GM12864 (cell line): ENCODE measurements at regions not wholly inside any gene's neighbourhood (a gene's known extent, or its start where the extent isn't known, plus 50 kb on each side); places are given as distances from the start of the nearest gene placed in this dataset.

ENCODE experiments used
- DNase-seq: peaks from one replicate; pipeline ENCODE4 v3.0.0-alpha.2; 2011; ENCODE audit warnings: low read depth
- H3K4me3 ChIP-seq: 2 replicates; pipeline ENCODE4 v1.5.1; 2011; ENCODE audit warnings: mild to moderate bottlenecking, low read depth, low read length, control low read depth
- TF ChIP-seq, protein P1 (sequence below): IDR thresholded peaks from 2 replicates; pipeline ENCODE4 v1.5.1; 2011; ENCODE audit warnings: low read depth, mild to moderate bottlenecking, moderate library complexity, low read length, control low read depth, inconsistent platforms; ENCODE audit errors: missing control alignments

- no peak for DNase-seq
- TF ChIP-seq, protein P1, sequence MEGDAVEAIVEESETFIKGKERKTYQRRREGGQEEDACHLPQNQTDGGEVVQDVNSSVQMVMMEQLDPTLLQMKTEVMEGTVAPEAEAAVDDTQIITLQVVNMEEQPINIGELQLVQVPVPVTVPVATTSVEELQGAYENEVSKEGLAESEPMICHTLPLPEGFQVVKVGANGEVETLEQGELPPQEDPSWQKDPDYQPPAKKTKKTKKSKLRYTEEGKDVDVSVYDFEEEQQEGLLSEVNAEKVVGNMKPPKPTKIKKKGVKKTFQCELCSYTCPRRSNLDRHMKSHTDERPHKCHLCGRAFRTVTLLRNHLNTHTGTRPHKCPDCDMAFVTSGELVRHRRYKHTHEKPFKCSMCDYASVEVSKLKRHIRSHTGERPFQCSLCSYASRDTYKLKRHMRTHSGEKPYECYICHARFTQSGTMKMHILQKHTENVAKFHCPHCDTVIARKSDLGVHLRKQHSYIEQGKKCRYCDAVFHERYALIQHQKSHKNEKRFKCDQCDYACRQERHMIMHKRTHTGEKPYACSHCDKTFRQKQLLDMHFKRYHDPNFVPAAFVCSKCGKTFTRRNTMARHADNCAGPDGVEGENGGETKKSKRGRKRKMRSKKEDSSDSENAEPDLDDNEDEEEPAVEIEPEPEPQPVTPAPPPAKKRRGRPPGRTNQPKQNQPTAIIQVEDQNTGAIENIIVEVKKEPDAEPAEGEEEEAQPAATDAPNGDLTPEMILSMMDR = no peak
- no peak overlapping the region for H3K4me3 ChIP-seq
Observed at GRCh38 chrX:84924624-84925023, 79.1 kb upstream of the APOOL start.

DNA sequence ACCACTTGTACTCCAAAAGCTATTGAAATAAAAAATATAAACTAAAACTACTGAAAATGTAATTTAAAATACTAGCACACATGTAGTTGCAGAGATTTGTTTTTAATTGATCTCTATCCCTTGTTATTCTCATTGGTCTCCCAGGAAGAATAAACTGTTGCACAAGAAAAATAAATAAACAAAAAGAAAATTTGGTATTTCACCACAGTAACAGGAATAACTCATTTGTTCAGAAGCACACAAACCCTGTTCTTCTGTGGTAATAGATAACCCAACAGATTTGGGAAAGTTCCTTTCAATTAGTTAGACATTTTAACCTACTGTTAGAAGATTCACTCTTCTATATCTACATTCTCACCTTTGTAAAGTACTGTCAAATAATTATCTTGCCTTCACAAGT lies 70.9 kb upstream of the APOOL start:
- TF ChIP-seq, protein P1 = no peak
- DNase-seq = no peak
- H3K4me3 ChIP-seq = no peak overlapping the region

- no peak overlapping the region for H3K4me3 ChIP-seq
- no peak for DNase-seq
- TF ChIP-seq, protein P1 = no peak
Observed at GRCh38 chrX:84933956-84934556, 69.6 kb upstream of the APOOL start.
